ENCODE measurements at regions not wholly inside any gene's neighbourhood (a gene's known extent, or its start where the extent isn't known, plus 50 kb on each side); places are given as distances from the start of the nearest gene placed in this dataset.
"Not testable (repeated sequence)": the region's sequence is repeated elsewhere in the genome, so short reads cannot be mapped to it uniquely, and the experiment has no call there.

DNA sequence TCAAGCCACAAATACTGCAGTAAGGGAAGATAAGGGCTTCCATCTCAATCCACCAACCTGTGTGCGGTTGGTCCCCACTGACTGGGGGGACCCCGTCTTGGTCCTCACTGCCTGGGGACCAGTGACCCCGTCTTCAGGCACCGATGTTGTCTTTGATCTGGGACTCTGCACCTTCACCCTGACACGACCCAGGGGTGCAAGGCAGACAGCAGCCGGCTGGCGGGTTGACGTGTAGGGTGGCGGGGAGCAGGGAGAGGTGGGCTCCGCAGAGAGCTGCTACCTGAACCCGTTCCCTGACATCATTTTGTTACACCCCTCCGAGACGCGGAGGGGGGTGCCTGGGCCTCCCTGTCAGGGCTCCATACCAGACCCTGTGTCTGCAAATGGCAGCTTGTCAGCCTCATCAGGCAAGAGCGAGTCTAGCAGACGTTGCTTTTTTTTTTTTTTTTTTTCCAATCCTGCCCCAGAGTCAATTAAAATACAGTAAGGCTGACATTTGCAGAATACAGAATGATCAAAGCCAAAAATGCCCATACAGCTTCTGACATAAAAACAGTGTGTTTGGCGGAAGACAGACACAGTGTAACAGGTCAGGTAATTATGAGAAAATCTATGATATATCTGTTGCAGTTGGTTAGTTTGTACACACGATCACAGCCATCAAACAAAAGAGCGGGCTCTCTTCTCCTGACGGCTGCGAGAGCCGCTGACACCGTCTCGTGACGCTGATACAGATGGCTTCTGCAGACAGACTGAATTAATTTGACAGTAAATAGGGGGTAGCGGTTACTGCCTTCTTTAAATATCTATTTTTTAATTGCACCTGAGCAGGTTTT, 118.6 kb downstream of the CRLF2 start:
- Mint-ChIP-seq H3K27ac (ENCODE audit: unreplicated experiment) (peak overlapping the region; percentile 94), H3K36me3 (ENCODE audit: unreplicated experiment) (no peaks in the 10 kb centered on the region), H3K27me3 (ENCODE audit: unreplicated experiment) (peaks cover 11% of the 10 kb centered on the region), H3K4me3 (ENCODE audit: unreplicated experiment) (peak overlapping the region; percentile 61), H3K9me3 (ENCODE audit: unreplicated experiment) (peaks cover 16% of the 10 kb centered on the region), H3K4me1 (ENCODE audit: low read depth, unreplicated experiment) (peaks cover 20% of the 10 kb centered on the region)
- DNase-seq: no peak
- TF ChIP-seq CTCF (IDR thresholded peaks at IDR 0.05; ENCODE audit: partially characterized antibody, unreplicated experiment): no peak

- H3K4me1 Mint-ChIP-seq (ENCODE audit: low read depth, unreplicated experiment): peaks cover 20% of the 10 kb centered on the region
- H3K27ac Mint-ChIP-seq (ENCODE audit: unreplicated experiment): peak overlapping the region; percentile 94
- no peak for TF ChIP-seq CTCF (IDR thresholded peaks at IDR 0.05; ENCODE audit: partially characterized antibody, unreplicated experiment)
- no peaks in the 10 kb centered on the region for H3K36me3 Mint-ChIP-seq (ENCODE audit: unreplicated experiment)
- H3K27me3 Mint-ChIP-seq (ENCODE audit: unreplicated experiment): peaks cover 9% of the 10 kb centered on the region
- peaks cover 13% of the 10 kb centered on the region for H3K9me3 Mint-ChIP-seq (ENCODE audit: unreplicated experiment)
- DNase-seq: peak; percentile 44
- peak overlapping the region; percentile 61 for H3K4me3 Mint-ChIP-seq (ENCODE audit: unreplicated experiment)
Observed at GRCh38 chrX:1093121-1093520, 119.3 kb downstream of the CRLF2 start.

- Mint-ChIP-seq H3K27ac (ENCODE audit: unreplicated experiment) (no peak overlapping the region), H3K27me3 (ENCODE audit: unreplicated experiment) (no peaks in the 10 kb centered on the region), H3K4me1 (ENCODE audit: low read depth, unreplicated experiment) (no peaks in the 10 kb centered on the region)
Observed at GRCh38 chrX:1086444-1087409, 125.7 kb downstream of the CRLF2 start.

GRCh38 chrX:1085871-1086270, 126.6 kb downstream of the CRLF2 start:
- H3K27me3 Mint-ChIP-seq (ENCODE audit: unreplicated experiment); DNase-seq; H3K27ac Mint-ChIP-seq (ENCODE audit: unreplicated experiment); H3K4me3 Mint-ChIP-seq (ENCODE audit: unreplicated experiment); H3K4me1 Mint-ChIP-seq (ENCODE audit: low read depth, unreplicated experiment); H3K36me3 Mint-ChIP-seq (ENCODE audit: unreplicated experiment); H3K9me3 Mint-ChIP-seq (ENCODE audit: unreplicated experiment): not testable (repeated sequence)

More at GRCh38 chrX:1086444-1087409, 125.7 kb downstream of the CRLF2 start:
- peaks cover 5% of the 10 kb centered on the region for H3K9me3 Mint-ChIP-seq (ENCODE audit: unreplicated experiment)
- no peak for TF ChIP-seq CTCF (IDR thresholded peaks at IDR 0.05; ENCODE audit: partially characterized antibody, unreplicated experiment)
- H3K4me3 Mint-ChIP-seq (ENCODE audit: unreplicated experiment): no peak overlapping the region
- no peak for DNase-seq
- H3K36me3 Mint-ChIP-seq (ENCODE audit: unreplicated experiment): no peaks in the 10 kb centered on the region

- H3K9me3 Mint-ChIP-seq (ENCODE audit: unreplicated experiment): peaks cover 5% of the 10 kb centered on the region
- H3K27me3 Mint-ChIP-seq (ENCODE audit: unreplicated experiment): no peaks in the 10 kb centered on the region
- H3K4me1 Mint-ChIP-seq (ENCODE audit: low read depth, unreplicated experiment): no peaks in the 10 kb centered on the region
- no peak overlapping the region for H3K4me3 Mint-ChIP-seq (ENCODE audit: unreplicated experiment)
- no peak for DNase-seq
- H3K27ac Mint-ChIP-seq (ENCODE audit: unreplicated experiment): no peak overlapping the region
- H3K36me3 Mint-ChIP-seq (ENCODE audit: unreplicated experiment): no peaks in the 10 kb centered on the region
- no peak for TF ChIP-seq CTCF (IDR thresholded peaks at IDR 0.05; ENCODE audit: partially characterized antibody, unreplicated experiment)
Observed at GRCh38 chrX:1084689-1085088, 127.8 kb downstream of the CRLF2 start.

Measured in glutamatergic neuron (in vitro differentiated cells).